ENCODE measurements at regions not wholly inside any gene's neighbourhood (a gene's known extent, or its start where the extent isn't known, plus 50 kb on each side); places are given as distances from the start of the nearest gene placed in this dataset.

- no peak overlapping the region for H3K4ac ChIP-seq (ENCODE audit: low read depth, low read length)
These were observed 156.1 kb upstream of the FOXB1 start for GRCh38 chr15:59847968-59848367.

More at GRCh38 chr15:59847968-59848367, 156.1 kb upstream of the FOXB1 start:
- H3K9me3 ChIP-seq (ENCODE audit: control insufficient read depth, low read depth, low read length) = no peaks in the 10 kb centered on the region
- Mint-ChIP-seq H3K4me1 (peaks cover 9 to 13% of the 10 kb centered on the region in 2 experiments; a peak in 3 of 4 replicates), H3K36me3 (ENCODE audit: insufficient read depth in 1 of 3, low read depth in 3 of 3) (no peaks in the 10 kb centered on the region), H3K4me3 (no peak overlapping the region), H3K9me3 (no peaks in the 10 kb centered on the region), H3K27me3 (ENCODE audit: low read depth) (no peaks in the 10 kb centered on the region; the same call in none of the 2 replicates), H3K27ac (no peak overlapping the region)
- H3K27ac ChIP-seq (ENCODE audit: insufficient read length, low read depth, low read length) = no peak overlapping the region
- no peaks in the 10 kb centered on the region for H4K20me1 ChIP-seq (ENCODE audit: control insufficient read depth, insufficient read depth, insufficient read length)
- no peaks in the 10 kb centered on the region for H3K79me2 ChIP-seq (ENCODE audit: insufficient read depth, low read length)
- no peak overlapping the region for H3K23ac ChIP-seq (ENCODE audit: insufficient read length, low read depth, low read length)
- no peak overlapping the region for H2AK5ac ChIP-seq (ENCODE audit: insufficient read length, low read length)
- H3T11ph ChIP-seq (ENCODE audit: low read length) = no peak overlapping the region
- H2BK5ac ChIP-seq (ENCODE audit: insufficient read length, low read length) = no peak overlapping the region
- H4K5ac ChIP-seq (ENCODE audit: insufficient read length, low read depth, low read length) = no peak overlapping the region
- H2BK15ac ChIP-seq (ENCODE audit: low read depth, low read length) = no peak overlapping the region
- H2BK20ac ChIP-seq (ENCODE audit: low read depth, low read length, poor library complexity, severe bottlenecking) = no peak overlapping the region
- H3K27me3 ChIP-seq (ENCODE audit: insufficient read depth, low read length) = no peaks in the 10 kb centered on the region
- H2BK120ac ChIP-seq (ENCODE audit: low read depth, low read length, poor library complexity, severe bottlenecking) = no peak overlapping the region
- H4K8ac ChIP-seq (replicated peaks; ENCODE audit: insufficient read length, low read depth, low read length) = no peak overlapping the region
- no peak overlapping the region for H3K14ac ChIP-seq (ENCODE audit: insufficient read depth, low read length)
- no peaks in the 10 kb centered on the region for H3K79me1 ChIP-seq (ENCODE audit: insufficient read depth, low read depth, low read length, poor library complexity, severe bottlenecking)
- H2BK12ac ChIP-seq (ENCODE audit: insufficient read length, low read depth, low read length) = no peak overlapping the region
- no peaks in the 10 kb centered on the region for H3K23me2 ChIP-seq (ENCODE audit: insufficient read length, low read depth, low read length, poor library complexity, severe bottlenecking)
- H3K4me1 ChIP-seq (ENCODE audit: insufficient read depth, low read length) = no peaks in the 10 kb centered on the region
- H3K9ac ChIP-seq (ENCODE audit: extremely low read depth, insufficient read length, low read length) = no peak overlapping the region
- WGBS (ENCODE audit: extremely low coverage, insufficient read length, low lambda C conversion rate) = no CpG with 5 or more reads among the region's 3 CpGs
- H4K91ac ChIP-seq (ENCODE audit: insufficient read length, low read depth, low read length) = no peak overlapping the region
- no peak overlapping the region for H2AFZ ChIP-seq (ENCODE audit: low read length)
- no peak overlapping the region for H3K18ac ChIP-seq (ENCODE audit: insufficient read length, low read depth, low read length)
- TF ChIP-seq, protein P1, sequence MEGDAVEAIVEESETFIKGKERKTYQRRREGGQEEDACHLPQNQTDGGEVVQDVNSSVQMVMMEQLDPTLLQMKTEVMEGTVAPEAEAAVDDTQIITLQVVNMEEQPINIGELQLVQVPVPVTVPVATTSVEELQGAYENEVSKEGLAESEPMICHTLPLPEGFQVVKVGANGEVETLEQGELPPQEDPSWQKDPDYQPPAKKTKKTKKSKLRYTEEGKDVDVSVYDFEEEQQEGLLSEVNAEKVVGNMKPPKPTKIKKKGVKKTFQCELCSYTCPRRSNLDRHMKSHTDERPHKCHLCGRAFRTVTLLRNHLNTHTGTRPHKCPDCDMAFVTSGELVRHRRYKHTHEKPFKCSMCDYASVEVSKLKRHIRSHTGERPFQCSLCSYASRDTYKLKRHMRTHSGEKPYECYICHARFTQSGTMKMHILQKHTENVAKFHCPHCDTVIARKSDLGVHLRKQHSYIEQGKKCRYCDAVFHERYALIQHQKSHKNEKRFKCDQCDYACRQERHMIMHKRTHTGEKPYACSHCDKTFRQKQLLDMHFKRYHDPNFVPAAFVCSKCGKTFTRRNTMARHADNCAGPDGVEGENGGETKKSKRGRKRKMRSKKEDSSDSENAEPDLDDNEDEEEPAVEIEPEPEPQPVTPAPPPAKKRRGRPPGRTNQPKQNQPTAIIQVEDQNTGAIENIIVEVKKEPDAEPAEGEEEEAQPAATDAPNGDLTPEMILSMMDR (conservative IDR thresholded peaks at IDR 0.05) = no peak
- no peak overlapping the region for H3K4me2 ChIP-seq (ENCODE audit: insufficient read depth, insufficient read length, low read length)
- DNase-seq = no peak
- no peak overlapping the region for H3K56ac ChIP-seq (ENCODE audit: insufficient read length, low read depth, low read length)

Data from H9 (cell line).